Parathyroid adenoma (tissue), 2 donors: ENCODE measurements at regions not wholly inside any gene's neighbourhood (a gene's known extent, or its start where the extent isn't known, plus 50 kb on each side); places are given as distances from the start of the nearest gene placed in this dataset.

Experiments used
- H2AFZ ChIP-seq: fragments of 300-600 bp; sonication (generic); one replicate; pipeline ENCODE4 v1.7.0; 2017; ENCODE audit warnings: antibody characterized with exemption, mild to moderate bottlenecking
- H3K27ac ChIP-seq: fragments of 300-600 bp; sonication (generic); one replicate; pipeline ENCODE4 v1.7.0; 2017
- H3K27me3 ChIP-seq: fragments of 300-600 bp; sonication (generic); one replicate; pipeline ENCODE4 v1.7.0; 2017; ENCODE audit warnings: low read length; ENCODE audit not compliant: control insufficient read depth, insufficient read depth
- H3K36me3 ChIP-seq: fragments of 300-600 bp; sonication (generic); one replicate; pipeline ENCODE4 v1.7.0; 2017; ENCODE audit warnings: low read length; ENCODE audit not compliant: control insufficient read depth, insufficient read depth
- H3K4me1 ChIP-seq: fragments of 300-600 bp; sonication (generic); one replicate; pipeline ENCODE4 v1.7.0; 2017; ENCODE audit warnings: control low read depth
- H3K4me2 ChIP-seq: fragments of 300-600 bp; sonication (generic); one replicate; pipeline ENCODE4 v1.7.0; 2017; ENCODE audit warnings: low read length
- H3K4me3 ChIP-seq: fragments of 300-600 bp; sonication (generic); one replicate; pipeline ENCODE4 v1.7.0; 2017; ENCODE audit warnings: low read depth, low read length
- H3K79me2 ChIP-seq: fragments of 300-600 bp; sonication (generic); one replicate; pipeline ENCODE4 v1.7.0; 2017; ENCODE audit warnings: control low read depth
- H3K9ac ChIP-seq: fragments of 300-600 bp; sonication (generic); one replicate; pipeline ENCODE4 v1.7.0; 2017; ENCODE audit warnings: mild to moderate bottlenecking
- H3K9me3 ChIP-seq: fragments of 300-600 bp; sonication (generic); one replicate; pipeline ENCODE4 v1.7.0; 2017; ENCODE audit warnings: low read length; ENCODE audit not compliant: control insufficient read depth
- TF ChIP-seq, protein P1 (sequence below): fragments of 300-600 bp; sonication (generic); IDR thresholded peaks from one replicate; pipeline ENCODE4 v1.7.0; 2017; ENCODE audit warnings: antibody characterized with exemption, mild to moderate bottlenecking
- donor health status: primary hyperparathyroidism.

GRCh38 chr12:130286741-130287440 is 50.8 kb upstream of the PIWIL1 start:
- H3K9me3 ChIP-seq = no peaks in the 10 kb centered on the region
- no peaks in the 10 kb centered on the region for H3K36me3 ChIP-seq
- no peaks in the 10 kb centered on the region for H3K79me2 ChIP-seq
- no peak overlapping the region for H3K4me3 ChIP-seq
- no peak overlapping the region for H2AFZ ChIP-seq
- no peak overlapping the region for H3K4me2 ChIP-seq
- H3K4me1 ChIP-seq = no peaks in the 10 kb centered on the region
- TF ChIP-seq, protein P1, sequence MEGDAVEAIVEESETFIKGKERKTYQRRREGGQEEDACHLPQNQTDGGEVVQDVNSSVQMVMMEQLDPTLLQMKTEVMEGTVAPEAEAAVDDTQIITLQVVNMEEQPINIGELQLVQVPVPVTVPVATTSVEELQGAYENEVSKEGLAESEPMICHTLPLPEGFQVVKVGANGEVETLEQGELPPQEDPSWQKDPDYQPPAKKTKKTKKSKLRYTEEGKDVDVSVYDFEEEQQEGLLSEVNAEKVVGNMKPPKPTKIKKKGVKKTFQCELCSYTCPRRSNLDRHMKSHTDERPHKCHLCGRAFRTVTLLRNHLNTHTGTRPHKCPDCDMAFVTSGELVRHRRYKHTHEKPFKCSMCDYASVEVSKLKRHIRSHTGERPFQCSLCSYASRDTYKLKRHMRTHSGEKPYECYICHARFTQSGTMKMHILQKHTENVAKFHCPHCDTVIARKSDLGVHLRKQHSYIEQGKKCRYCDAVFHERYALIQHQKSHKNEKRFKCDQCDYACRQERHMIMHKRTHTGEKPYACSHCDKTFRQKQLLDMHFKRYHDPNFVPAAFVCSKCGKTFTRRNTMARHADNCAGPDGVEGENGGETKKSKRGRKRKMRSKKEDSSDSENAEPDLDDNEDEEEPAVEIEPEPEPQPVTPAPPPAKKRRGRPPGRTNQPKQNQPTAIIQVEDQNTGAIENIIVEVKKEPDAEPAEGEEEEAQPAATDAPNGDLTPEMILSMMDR = no peak
- H3K9ac ChIP-seq = no peak overlapping the region
- H3K27me3 ChIP-seq = no peaks in the 10 kb centered on the region
- H3K27ac ChIP-seq = no peak overlapping the region
